ENCODE measurements at regions not wholly inside any gene's neighbourhood (a gene's known extent, or its start where the extent isn't known, plus 50 kb on each side); places are given as distances from the start of the nearest gene placed in this dataset.

DNA sequence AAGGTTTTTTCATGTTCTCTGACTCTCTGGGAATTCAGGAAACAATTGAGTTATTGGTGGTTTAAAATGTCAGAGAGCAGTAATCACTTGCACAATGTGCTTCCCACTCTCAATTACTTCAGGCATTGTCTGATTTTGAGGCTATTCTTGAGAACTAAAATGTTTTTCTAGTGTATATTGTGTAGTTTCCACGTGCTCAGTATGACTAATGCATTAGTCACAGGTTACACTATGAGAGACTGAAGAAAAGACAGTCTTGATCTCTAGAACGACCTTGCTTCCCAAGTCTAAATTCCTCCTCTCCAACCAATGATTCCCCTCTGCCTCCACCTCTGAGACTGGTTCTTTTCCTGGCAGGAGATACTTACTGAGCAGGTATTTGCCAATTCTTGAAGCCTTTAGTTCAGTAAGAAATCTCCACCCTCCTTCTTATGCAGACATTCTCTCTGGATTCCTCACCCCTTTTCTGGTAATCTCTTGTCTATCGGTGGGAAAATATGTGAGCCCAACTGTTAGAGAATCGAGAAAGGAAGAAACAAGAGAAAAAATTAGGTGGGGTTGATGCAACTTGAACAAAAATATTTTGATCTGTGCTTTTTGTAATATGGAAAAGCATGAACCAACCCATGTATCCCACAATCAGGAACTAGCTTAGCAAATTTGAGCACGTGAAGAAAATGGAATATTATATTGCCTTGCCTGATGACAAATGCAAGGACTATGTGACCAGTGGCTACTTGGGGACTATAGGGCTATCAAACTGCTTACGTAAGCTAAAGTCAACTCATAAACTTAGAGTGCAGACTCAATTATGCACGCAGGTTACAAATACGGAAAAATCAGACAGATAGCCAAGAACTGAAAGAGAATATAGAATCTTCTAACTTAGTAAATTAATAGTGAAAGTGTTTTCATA is 61.1 kb upstream of the SLC22A16 start:
- no peak for DNase-seq

DNA sequence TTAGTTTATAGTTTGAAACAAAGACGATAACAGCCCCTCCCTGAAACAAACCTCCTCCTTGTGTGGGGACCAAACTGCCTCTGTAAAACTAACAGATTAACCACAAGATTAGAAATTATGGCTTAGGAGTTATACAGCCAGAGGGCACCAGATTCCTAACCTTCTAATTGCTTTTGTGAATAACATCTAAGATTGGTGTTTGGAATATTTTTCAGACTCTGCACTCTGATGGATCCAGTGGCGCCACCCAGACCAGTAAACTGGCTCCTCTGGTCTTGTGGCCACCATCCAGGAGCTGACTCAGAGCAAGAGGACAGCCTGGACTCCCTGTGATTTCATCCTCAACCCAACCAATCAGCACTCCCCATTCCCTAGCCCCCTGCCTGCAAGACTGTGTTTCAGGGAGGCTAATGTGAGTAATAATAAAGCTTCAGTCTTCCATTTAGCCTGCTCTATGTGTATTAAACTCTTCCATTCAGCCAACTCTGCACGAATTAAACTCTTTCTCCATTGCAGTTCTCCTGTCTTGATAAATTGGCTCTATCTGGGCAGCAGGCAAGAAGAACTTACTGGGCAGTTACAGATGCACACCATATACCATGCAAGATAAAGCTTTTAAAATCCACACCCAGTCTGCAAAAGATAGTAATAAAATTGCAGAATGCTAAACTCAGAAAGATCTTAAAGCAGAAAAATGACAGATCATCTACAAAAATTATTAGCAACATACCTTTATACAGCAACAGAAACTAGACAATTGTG is 58.5 kb upstream of the SLC22A16 start:
- DNase-seq = no peak

DNA sequence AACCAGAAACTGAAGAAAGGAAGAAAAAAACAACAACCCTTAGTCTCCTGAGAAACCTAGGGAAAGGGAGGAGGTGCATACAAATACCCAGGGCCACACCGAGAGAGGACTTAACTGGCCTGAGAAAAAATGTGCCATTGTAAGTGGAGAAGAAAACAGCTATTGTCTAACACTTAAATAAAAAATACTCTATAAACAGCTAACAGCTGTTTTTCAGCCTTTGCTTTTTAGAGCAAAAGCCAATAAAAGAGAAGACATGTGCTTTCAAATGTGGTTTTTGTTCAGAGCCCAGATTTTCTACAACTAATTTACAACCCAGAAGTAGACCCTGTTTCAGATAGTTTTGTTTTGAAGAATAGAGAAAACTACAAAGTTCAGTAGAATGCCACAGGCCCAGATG is 56.0 kb upstream of the SLC22A16 start:
- no peak for DNase-seq

DNA sequence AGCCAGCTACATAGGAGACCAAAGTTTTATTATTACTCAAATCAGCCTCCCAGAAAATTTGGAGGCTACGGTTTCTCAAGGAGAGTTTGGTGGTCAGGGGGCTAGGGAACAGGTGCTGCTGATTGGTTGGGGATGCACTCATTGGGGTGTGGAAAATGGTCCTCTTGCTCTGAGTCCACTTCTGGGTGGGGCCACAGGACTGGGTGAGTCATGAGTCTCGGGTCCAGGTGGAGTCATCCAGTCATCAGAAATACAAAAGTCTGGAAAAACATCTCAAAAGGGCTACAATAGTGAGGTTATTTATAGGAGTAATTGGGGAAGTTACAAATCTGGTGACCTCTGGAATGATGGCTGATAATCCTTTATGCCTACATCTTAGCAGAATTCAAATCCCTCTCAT is 54.3 kb upstream of the SLC22A16 start:
- no peak for DNase-seq

DNA sequence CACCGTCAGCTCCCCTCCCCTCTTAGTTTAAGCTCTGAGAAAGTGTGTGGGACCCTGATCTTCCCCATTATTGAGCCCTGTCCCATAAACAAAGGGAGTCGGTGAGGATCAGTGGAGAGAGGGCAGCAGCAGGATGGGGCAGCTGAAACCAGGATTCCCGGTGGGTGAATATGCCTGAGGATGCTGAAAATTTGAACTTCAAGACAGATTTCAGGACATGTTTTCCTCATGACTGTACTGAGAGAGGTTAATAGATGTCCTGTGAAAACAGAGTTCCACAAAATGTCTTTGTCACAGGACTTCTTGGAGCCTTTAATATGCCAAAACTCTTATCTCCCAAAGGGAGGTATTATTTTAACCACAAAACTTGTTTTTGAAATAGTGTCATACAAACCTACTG is 53.5 kb upstream of the SLC22A16 start:
- no peak for DNase-seq

DNA sequence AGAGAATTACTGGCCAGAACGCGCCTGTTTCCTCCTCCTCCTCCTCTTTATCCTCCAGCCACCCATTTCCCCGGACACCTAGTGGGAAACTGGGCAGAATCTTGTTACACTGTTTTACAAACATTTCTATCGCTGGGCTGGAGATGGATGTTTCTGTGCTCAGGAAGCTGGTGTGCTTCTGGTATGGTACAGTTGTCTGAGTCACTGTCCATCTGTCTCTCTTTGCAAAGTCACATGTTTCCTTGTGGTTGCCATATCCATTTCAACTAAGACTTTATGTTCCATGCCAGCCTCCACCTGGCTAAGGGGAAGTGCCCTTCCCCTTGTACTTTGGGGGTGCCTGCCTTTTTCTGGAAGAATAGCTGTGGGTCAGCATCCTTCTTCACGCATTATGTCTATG is 52.9 kb upstream of the SLC22A16 start:
- DNase-seq = no peak

DNA sequence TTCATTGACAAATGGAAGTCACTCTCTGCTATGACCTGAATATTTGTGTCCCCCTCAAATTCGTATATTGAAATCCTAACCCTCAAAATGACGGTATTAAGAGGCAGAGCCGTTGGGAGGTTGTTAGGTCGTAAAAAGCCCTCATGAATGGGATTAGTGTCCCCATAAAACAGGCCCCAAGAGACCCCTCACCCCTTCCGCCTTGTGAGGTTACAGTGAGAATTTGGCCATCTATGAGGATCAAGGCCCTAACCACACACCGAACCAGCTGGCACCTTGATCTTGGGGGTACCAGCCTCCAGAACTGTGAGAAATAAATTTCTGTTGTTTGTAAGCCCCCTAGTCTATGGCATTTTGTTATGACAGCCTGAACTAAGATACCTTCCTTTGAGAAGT is 52.5 kb upstream of the SLC22A16 start:
- no peak for DNase-seq

DNA sequence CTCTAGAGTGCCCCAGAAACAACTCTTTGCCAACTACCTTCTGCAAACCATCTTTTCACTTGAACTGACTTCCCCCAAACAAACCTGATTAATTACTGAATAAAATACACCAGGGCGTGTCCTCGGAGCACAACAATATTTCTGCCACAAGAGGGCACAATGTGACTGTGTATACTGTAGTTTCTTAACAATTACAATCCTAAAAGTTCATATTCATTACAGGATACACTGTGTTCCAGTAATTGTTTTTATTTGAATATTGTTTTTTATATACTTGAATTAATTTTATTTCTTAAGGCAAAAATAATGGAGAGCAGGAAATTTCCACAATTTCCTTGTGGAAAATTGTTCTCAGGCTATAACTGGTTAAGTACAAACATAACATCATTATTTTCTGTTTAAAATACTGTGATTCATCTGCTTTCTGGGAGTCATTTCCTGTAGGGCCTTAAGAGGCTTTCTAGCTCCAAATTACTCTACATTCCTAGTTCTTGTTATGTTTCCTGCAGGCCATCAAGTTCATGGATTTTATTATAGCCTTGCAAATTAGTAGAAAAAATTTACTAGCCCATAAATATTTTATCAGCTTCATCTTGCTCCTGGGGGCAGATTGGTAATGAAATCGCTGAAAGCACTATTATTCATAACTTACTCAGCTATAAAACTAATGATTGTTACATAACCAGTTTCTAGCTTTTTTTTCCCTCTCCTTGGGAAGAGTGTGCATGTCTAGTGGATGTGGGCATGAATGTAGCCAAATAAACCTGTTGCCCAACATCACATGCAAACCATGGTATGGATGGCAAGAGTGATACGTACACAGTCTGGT is 51.9 kb upstream of the SLC22A16 start:
- peak in 3 of 4 experiments; percentile 4 to 13 (median 10) for DNase-seq

DNA sequence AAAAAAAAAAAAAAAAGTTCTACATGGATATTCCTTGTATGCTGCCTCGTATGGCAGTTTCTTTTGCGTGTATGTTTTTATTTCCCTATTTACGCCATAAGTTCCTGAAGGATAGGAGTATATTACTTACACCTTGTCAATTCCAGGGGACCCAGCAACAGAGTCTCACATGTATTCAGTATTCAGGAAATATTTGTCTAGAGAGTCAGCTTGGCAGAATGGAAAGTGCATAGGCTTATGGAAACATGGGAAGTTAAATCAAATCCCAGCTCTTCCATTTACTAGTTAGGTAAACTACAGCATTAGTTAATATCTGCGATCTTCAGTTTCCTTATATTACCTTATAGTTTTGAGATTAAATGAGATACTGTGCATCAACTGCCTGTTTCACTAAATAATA is 51.1 kb upstream of the SLC22A16 start:
- no peak for DNase-seq

DNA sequence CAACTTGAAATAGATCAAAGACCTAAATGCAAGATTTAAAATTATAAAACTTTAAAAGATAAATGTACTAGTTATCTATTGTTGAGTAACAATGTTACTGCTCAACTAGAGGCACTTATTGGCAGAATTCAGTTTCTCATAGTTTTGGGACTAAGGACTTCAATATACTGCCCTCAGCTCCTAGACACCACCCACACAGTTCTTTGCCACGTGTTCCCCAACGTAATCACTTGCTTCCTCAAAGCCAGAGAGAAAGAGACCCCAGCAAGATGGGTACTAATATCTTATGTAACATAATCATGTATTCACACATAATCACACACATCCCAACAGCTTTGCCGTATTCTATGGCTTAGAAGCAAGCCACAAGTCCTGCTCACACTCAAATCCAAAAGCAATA is 50.3 kb upstream of the SLC22A16 start:
- no peak for DNase-seq
